ENCODE measurements at regions not wholly inside any gene's neighbourhood (a gene's known extent, or its start where the extent isn't known, plus 50 kb on each side); places are given as distances from the start of the nearest gene placed in this dataset.

- no peak for TF ChIP-seq CTCF (conservative IDR thresholded peaks at IDR 0.05; ENCODE audit: low read depth in 2 of 2)
Measured at GRCh38 chr11:30116512-30116911, 99.7 kb upstream of the KCNA4 start (continued).

GRCh38 chr11:30120045-30120589 lies 103.3 kb upstream of the KCNA4 start:
- H3K27ac ChIP-seq (ENCODE audit: low read depth) = no peak overlapping the region
- H3K79me2 ChIP-seq (replicated peaks; ENCODE audit: insufficient read depth) = no peaks in the 10 kb centered on the region
- no peaks in the 10 kb centered on the region for H3K36me3 ChIP-seq (ENCODE audit: insufficient read depth)
- Mint-ChIP-seq H3K9me3 (no peaks in the 10 kb centered on the region), H3K4me3 (no peak overlapping the region), H3K4me1 (no peaks in the 10 kb centered on the region), H3K27me3 (ENCODE audit: insufficient read depth, low read depth, poor library complexity) (no peaks in the 10 kb centered on the region), H3K36me3 (ENCODE audit: low read depth) (no peaks in the 10 kb centered on the region), H3K27ac (no peak overlapping the region)
- H3F3A ChIP-seq (replicated peaks; ENCODE audit: low read depth) = no peaks in the 10 kb centered on the region
- peak; percentile 23 to 50; a peak in 3 of 4 replicates for TF ChIP-seq CTCF (conservative IDR thresholded peaks at IDR 0.05; ENCODE audit: low read depth in 2 of 2)
- TF ChIP-seq JUNB (IDR thresholded peaks at IDR 0.05; ENCODE audit: unreplicated experiment) = no peak
- no peaks in the 10 kb centered on the region for H3K4me1 ChIP-seq (ENCODE audit: insufficient read depth)
- H2AFZ ChIP-seq = no peak overlapping the region
- H3K9me2 ChIP-seq (ENCODE audit: insufficient read depth) = no peaks in the 10 kb centered on the region
- H3K27me3 ChIP-seq (ENCODE audit: insufficient read depth) = peaks cover 26% of the 10 kb centered on the region
- DNase-seq (ENCODE audit: low spot score) = no peak
- no peaks in the 10 kb centered on the region for H4K20me1 ChIP-seq (replicated peaks; ENCODE audit: insufficient read depth)
- H3K4me3 ChIP-seq = no peak overlapping the region
- no peak; the same call in 2 of the 3 replicates for ATAC-seq
- H3K4me2 ChIP-seq = no peak overlapping the region

GRCh38 chr11:30125456-30125855 lies 105.4 kb upstream of the FSHB start:
- Histone ChIP-seq H3K36me3 (ENCODE audit: insufficient read depth) (no peaks in the 10 kb centered on the region), H3K27me3 (ENCODE audit: insufficient read depth) (no peaks in the 10 kb centered on the region), H3K4me1 (ENCODE audit: insufficient read depth) (no peaks in the 10 kb centered on the region), H3K79me2 (replicated peaks; ENCODE audit: insufficient read depth) (no peaks in the 10 kb centered on the region), H3K9me2 (ENCODE audit: insufficient read depth) (no peaks in the 10 kb centered on the region), H3K4me2 (no peak overlapping the region), H2AFZ (no peak overlapping the region), H3F3A (replicated peaks; ENCODE audit: low read depth) (no peaks in the 10 kb centered on the region), H3K4me3 (no peak overlapping the region), H3K27ac (ENCODE audit: low read depth) (no peak overlapping the region), H4K20me1 (replicated peaks; ENCODE audit: insufficient read depth) (no peaks in the 10 kb centered on the region)
- Mint-ChIP-seq H3K36me3 (ENCODE audit: low read depth) (no peaks in the 10 kb centered on the region), H3K4me3 (no peak overlapping the region), H3K4me1 (no peaks in the 10 kb centered on the region), H3K9me3 (no peaks in the 10 kb centered on the region), H3K27me3 (ENCODE audit: insufficient read depth, low read depth, poor library complexity) (no peaks in the 10 kb centered on the region), H3K27ac (no peak overlapping the region)
- ATAC-seq (no peak), DNase-seq (ENCODE audit: low spot score) (no peak)
- TF ChIP-seq EZH2 (IDR thresholded peaks at IDR 0.05; ENCODE audit: low read depth, unreplicated experiment) = no peak
- TF ChIP-seq CREB1 (CRISPR knock-in tag; IDR thresholded peaks at IDR 0.05; ENCODE audit: low read depth) = no peak
- no peak for TF ChIP-seq NANOG (IDR thresholded peaks at IDR 0.05; ENCODE audit: borderline replicate concordance)
- TF ChIP-seq EZH2phosphoT487 (IDR thresholded peaks at IDR 0.05; ENCODE audit: unreplicated experiment) = no peak

Data from GM23338 (cell line).